Stimulated activated CD8-positive, alpha-beta memory T cell treated with anti-CD3 and anti-CD28 coated beads, Interleukin-15, amount 100 ng/mL, for 4 hours (primary cell): ENCODE measurements at regions not wholly inside any gene's neighbourhood (a gene's known extent, or its start where the extent isn't known, plus 50 kb on each side); places are given as distances from the start of the nearest gene placed in this dataset.

Experiments used
- DNase-seq, 2 donors: peaks; one replicate each; pipeline ENCODE4 v3.0.0-alpha.2; 2020; ENCODE audit warnings: low read depth in 2 of 2

- DNase-seq = no peak
These were observed 132.8 kb upstream of the TCERG1L start for GRCh38 chr10:131444286-131444685.

- DNase-seq = no peak
These were observed 133.4 kb upstream of the TCERG1L start for GRCh38 chr10:131444862-131445461.

- DNase-seq = no peak
These were observed 134.1 kb upstream of the TCERG1L start for GRCh38 chr10:131445623-131446022.

GRCh38 chr10:131446171-131446570 lies 134.7 kb upstream of the TCERG1L start:
- DNase-seq = no peak

- DNase-seq = no peak
These were observed 136.7 kb upstream of the TCERG1L start for GRCh38 chr10:131448171-131448570.

GRCh38 chr10:131448883-131449282 lies 137.4 kb upstream of the TCERG1L start:
- no peak for DNase-seq

- no peak for DNase-seq
These were observed 138.8 kb upstream of the TCERG1L start for GRCh38 chr10:131450216-131450765.

GRCh38 chr10:131451407-131452015 lies 140.0 kb upstream of the TCERG1L start:
- no peak for DNase-seq

- DNase-seq = no peak
These were observed 141.6 kb upstream of the TCERG1L start for GRCh38 chr10:131452926-131453720.

GRCh38 chr10:131453721-131454634 lies 142.5 kb upstream of the TCERG1L start:
- DNase-seq = peak in 1 of 2 donors; percentile 22

- DNase-seq = no peak
These were observed 144.9 kb upstream of the TCERG1L start for GRCh38 chr10:131456411-131456810.

- no peak for DNase-seq
These were observed 149.6 kb upstream of the TCERG1L start for GRCh38 chr10:131461093-131461492.

- DNase-seq = no peak
These were observed 153.3 kb upstream of the TCERG1L start for GRCh38 chr10:131464789-131465188.

- no peak for DNase-seq
These were observed 158.0 kb upstream of the TCERG1L start for GRCh38 chr10:131469551-131469950.

GRCh38 chr10:131473645-131474044 lies 162.1 kb upstream of the TCERG1L start:
- no peak for DNase-seq

GRCh38 chr10:131474416-131474815 lies 162.9 kb upstream of the TCERG1L start:
- no peak for DNase-seq

GRCh38 chr10:131475043-131475442 lies 163.5 kb upstream of the TCERG1L start:
- DNase-seq = no peak

- no peak for DNase-seq
These were observed 164.3 kb upstream of the TCERG1L start for GRCh38 chr10:131475803-131476202.

- DNase-seq = no peak
These were observed 166.1 kb upstream of the TCERG1L start for GRCh38 chr10:131477457-131478121.

GRCh38 chr10:131478377-131478989 lies 167.0 kb upstream of the TCERG1L start:
- no peak for DNase-seq

GRCh38 chr10:131480066-131480465 lies 168.5 kb upstream of the TCERG1L start:
- DNase-seq = no peak
